ENCODE measurements at regions not wholly inside any gene's neighbourhood (a gene's known extent, or its start where the extent isn't known, plus 50 kb on each side); places are given as distances from the start of the nearest gene placed in this dataset.

DNA sequence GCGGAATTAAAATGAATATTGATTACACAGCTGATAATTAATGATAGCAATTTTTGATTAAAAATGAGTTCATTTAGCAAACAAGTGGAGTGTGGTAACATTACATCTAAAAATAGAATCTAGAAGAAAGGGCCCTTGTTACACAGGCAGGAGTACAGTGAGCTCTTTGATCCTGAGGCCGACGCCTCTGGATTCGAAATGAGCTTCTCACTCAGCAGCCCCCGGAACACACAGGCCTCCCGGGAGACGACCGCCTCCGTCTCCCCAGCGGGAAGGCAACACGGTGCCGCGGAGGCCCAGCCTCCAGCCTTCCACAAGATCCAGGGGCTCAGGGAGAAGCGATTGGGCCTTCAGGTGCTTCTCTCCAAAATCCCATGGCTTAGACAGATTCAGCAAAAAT, 379.1 kb downstream of the BRD1 start:
- 57 to 69% (median 58%) methylated on average over 14 of the region's 14 CpGs for WGBS, 3 donors
- ATAC-seq (no peak), DNase-seq (no peak)
- Histone ChIP-seq H3K27me3 (ENCODE audit: insufficient read depth in 3 of 3, low read length in 2 of 3) (peaks cover 0 to 11% (median 9%) of the 10 kb centered on the region in 3 donors), H3K27ac (no peak overlapping the region), H3K4me1 (no peaks in the 10 kb centered on the region), H3K36me3 (ENCODE audit: insufficient read depth in 1 of 2, low read depth in 1 of 2) (no peaks in the 10 kb centered on the region), H3K4me3 (no peak overlapping the region), H3K9me3 (no peaks in the 10 kb centered on the region)
- intact Hi-C loops (cut with DNase I) = no loop called here
- TF ChIP-seq, protein P1, sequence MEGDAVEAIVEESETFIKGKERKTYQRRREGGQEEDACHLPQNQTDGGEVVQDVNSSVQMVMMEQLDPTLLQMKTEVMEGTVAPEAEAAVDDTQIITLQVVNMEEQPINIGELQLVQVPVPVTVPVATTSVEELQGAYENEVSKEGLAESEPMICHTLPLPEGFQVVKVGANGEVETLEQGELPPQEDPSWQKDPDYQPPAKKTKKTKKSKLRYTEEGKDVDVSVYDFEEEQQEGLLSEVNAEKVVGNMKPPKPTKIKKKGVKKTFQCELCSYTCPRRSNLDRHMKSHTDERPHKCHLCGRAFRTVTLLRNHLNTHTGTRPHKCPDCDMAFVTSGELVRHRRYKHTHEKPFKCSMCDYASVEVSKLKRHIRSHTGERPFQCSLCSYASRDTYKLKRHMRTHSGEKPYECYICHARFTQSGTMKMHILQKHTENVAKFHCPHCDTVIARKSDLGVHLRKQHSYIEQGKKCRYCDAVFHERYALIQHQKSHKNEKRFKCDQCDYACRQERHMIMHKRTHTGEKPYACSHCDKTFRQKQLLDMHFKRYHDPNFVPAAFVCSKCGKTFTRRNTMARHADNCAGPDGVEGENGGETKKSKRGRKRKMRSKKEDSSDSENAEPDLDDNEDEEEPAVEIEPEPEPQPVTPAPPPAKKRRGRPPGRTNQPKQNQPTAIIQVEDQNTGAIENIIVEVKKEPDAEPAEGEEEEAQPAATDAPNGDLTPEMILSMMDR (IDR thresholded peaks at IDR 0.05) = no peak

GRCh38 chr22:49447837-49448236, 379.8 kb downstream of the BRD1 start:
- 79 to 85% (median 81%) methylated on average over 13 of the region's 13 CpGs for WGBS, 3 donors
- ATAC-seq = no peak

GRCh38 chr22:49446759-49447710, 380.6 kb downstream of the BRD1 start:
- no peaks in the 10 kb centered on the region for H3K4me1 ChIP-seq
- H3K9me3 ChIP-seq = no peaks in the 10 kb centered on the region
- no peak for ATAC-seq
- no peak for DNase-seq
- H3K27ac ChIP-seq = no peak overlapping the region
- no peak overlapping the region for H3K4me3 ChIP-seq
- no peaks in the 10 kb centered on the region for H3K36me3 ChIP-seq (ENCODE audit: insufficient read depth in 1 of 2, low read depth in 1 of 2)
- intact Hi-C loops (cut with DNase I) = no loop called here
- WGBS, 3 donors = 70 to 77% (median 76%) methylated on average over 20 to 21 of the region's 21 CpGs
- peaks cover 0 to 11% (median 7%) of the 10 kb centered on the region in 3 donors for H3K27me3 ChIP-seq (ENCODE audit: insufficient read depth in 3 of 3, low read length in 2 of 3)
- TF ChIP-seq, protein P1 (IDR thresholded peaks at IDR 0.05) = no peak

More at GRCh38 chr22:49447837-49448236, 379.8 kb downstream of the BRD1 start:
- no peak overlapping the region for H3K4me3 ChIP-seq
- intact Hi-C loops (cut with DNase I) = no loop called here
- peaks cover 0 to 11% (median 7%) of the 10 kb centered on the region in 3 donors for H3K27me3 ChIP-seq (ENCODE audit: insufficient read depth in 3 of 3, low read length in 2 of 3)
- no peaks in the 10 kb centered on the region for H3K4me1 ChIP-seq
- H3K27ac ChIP-seq = no peak overlapping the region
- H3K9me3 ChIP-seq = no peaks in the 10 kb centered on the region
- DNase-seq = no peak
- TF ChIP-seq, protein P1 (IDR thresholded peaks at IDR 0.05) = no peak
- no peaks in the 10 kb centered on the region for H3K36me3 ChIP-seq (ENCODE audit: insufficient read depth in 1 of 2, low read depth in 1 of 2)

GRCh38 chr22:49446145-49446758, 381.4 kb downstream of the BRD1 start:
- TF ChIP-seq, protein P1 (IDR thresholded peaks at IDR 0.05) = no peak
- no peak for ATAC-seq
- no peak overlapping the region for H3K4me3 ChIP-seq
- intact Hi-C loops (cut with DNase I) = no loop called here
- H3K27ac ChIP-seq = no peak overlapping the region
- H3K27me3 ChIP-seq (ENCODE audit: insufficient read depth in 3 of 3, low read length in 2 of 3) = peaks cover 0 to 11% (median 7%) of the 10 kb centered on the region in 3 donors
- 77 to 84% (median 80%) methylated on average over 18 of the region's 18 CpGs for WGBS, 3 donors
- H3K36me3 ChIP-seq (ENCODE audit: insufficient read depth in 1 of 2, low read depth in 1 of 2) = no peaks in the 10 kb centered on the region
- H3K4me1 ChIP-seq = no peaks in the 10 kb centered on the region
- H3K9me3 ChIP-seq = no peaks in the 10 kb centered on the region
- DNase-seq = no peak

Data from psoas muscle (tissue), 7 donors.